ENCODE measurements at regions not wholly inside any gene's neighbourhood (a gene's known extent, or its start where the extent isn't known, plus 50 kb on each side); places are given as distances from the start of the nearest gene placed in this dataset.
"Not testable (repeated sequence)": the region's sequence is repeated elsewhere in the genome, so short reads cannot be mapped to it uniquely, and the experiment has no call there.

DNA sequence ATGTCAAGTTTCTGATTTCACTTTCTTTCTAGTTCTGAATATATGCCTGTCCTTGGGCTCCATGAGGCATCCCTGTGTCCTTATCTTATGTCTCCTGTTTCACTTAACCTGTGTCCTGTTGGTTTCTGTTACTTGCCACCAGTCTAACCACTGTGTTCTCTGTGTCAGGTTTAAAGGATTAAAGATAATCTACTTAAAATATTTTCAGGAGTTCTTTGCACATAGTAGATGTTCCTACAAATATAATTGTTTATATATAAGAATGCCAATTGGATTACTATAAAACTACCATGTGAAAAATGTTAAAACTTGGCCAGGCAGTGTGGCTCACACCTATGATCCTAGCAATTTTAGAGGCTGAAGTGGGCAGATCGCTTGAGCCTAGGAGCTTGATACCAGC, 406.4 kb downstream of the CCER1 start:
- no peak overlapping the region for H3K4me3 ChIP-seq (ENCODE audit: low read depth, low read length)
- DNase-seq (ENCODE audit: low read depth) = no peak
- TF ChIP-seq, protein P1, sequence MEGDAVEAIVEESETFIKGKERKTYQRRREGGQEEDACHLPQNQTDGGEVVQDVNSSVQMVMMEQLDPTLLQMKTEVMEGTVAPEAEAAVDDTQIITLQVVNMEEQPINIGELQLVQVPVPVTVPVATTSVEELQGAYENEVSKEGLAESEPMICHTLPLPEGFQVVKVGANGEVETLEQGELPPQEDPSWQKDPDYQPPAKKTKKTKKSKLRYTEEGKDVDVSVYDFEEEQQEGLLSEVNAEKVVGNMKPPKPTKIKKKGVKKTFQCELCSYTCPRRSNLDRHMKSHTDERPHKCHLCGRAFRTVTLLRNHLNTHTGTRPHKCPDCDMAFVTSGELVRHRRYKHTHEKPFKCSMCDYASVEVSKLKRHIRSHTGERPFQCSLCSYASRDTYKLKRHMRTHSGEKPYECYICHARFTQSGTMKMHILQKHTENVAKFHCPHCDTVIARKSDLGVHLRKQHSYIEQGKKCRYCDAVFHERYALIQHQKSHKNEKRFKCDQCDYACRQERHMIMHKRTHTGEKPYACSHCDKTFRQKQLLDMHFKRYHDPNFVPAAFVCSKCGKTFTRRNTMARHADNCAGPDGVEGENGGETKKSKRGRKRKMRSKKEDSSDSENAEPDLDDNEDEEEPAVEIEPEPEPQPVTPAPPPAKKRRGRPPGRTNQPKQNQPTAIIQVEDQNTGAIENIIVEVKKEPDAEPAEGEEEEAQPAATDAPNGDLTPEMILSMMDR (IDR thresholded peaks at IDR 0.05; ENCODE audit: control insufficient read depth, extremely low read depth, insufficient read depth) = no peak

DNA sequence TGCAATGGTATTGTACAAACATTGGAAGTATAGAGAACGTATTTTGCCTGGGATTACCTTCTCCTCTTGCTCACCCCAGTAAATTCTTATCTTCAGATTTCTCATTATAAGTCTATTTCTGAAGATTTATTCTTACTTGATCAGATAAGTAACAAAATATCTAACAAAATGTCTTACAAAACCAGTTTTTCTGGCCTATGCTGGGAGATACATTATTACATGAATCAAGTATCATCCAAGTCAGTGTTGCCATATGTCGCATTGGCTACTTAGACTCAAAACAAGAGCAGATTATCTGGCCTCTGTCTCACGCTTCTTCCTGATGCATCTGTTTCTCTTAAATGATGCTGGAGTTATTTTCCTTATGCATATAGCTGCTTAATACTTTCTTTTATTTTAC, 408.5 kb downstream of the CCER1 start:
- DNase-seq (ENCODE audit: low read depth) = no peak
- no peak overlapping the region for H3K4me3 ChIP-seq (ENCODE audit: low read depth, low read length)
- TF ChIP-seq, protein P1 (IDR thresholded peaks at IDR 0.05; ENCODE audit: control insufficient read depth, extremely low read depth, insufficient read depth) = no peak

DNA sequence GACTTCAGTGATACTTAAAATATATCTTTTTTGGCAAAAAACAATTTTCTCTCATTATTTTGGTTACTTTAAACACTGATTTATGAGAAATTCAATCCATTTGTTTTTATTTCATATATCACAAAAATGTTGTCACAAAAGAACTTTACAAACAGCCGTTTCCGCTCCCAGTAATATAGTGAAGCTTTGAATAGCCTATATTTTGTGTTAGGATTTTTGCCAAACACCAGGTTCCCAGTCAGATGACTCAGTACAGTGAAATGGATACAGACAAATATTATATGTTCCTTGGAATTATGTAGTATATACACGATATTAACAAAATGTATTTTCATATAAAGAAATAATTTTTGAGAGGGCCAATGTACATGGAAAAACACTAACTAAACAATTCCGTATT, 411.1 kb downstream of the CCER1 start:
- no peak overlapping the region for H3K4me3 ChIP-seq (ENCODE audit: low read depth, low read length)
- TF ChIP-seq, protein P1 (IDR thresholded peaks at IDR 0.05; ENCODE audit: control insufficient read depth, extremely low read depth, insufficient read depth) = no peak
- no peak for DNase-seq (ENCODE audit: low read depth)

DNA sequence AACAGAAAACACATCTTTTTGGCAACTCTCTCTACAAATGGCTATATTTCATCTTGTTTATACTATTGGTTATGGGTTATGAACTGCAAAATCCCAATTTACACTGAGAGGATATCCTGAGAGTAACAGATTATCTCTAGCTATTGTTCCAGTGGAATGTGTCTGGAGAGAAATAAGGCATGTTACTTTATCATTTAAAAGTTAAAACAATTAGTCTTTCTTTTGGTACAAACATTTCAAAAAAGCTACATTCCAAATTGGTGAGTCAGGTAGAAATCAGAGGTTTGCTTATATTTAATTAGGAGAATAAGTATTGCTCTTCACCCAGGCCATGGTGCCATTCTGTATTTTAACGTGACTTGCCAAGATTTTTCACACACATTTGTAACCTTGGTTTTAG, 411.6 kb downstream of the CCER1 start:
- TF ChIP-seq, protein P1 (IDR thresholded peaks at IDR 0.05; ENCODE audit: control insufficient read depth, extremely low read depth, insufficient read depth) = no peak
- DNase-seq (ENCODE audit: low read depth) = no peak
- no peak overlapping the region for H3K4me3 ChIP-seq (ENCODE audit: low read depth, low read length)

DNA sequence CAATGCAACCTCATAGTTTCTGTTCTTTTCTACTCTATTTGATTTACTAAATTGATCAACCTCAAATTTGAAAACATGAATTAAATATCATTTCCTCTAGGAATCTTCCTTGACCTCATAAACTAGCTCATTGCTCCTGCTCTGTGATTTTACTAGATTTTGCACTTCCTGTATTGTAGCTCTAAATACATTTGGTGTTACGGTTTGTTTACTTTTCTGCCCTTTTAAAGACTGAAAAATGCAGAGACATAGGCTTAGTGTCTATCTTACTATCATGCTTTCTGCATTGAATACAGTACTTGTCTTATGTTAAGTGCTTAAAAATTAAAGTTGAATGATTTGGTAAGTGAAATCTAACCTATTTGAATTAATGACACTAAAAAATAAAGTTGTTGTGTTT, 412.1 kb downstream of the CCER1 start:
- H3K4me3 ChIP-seq (ENCODE audit: low read depth, low read length); DNase-seq (ENCODE audit: low read depth): not testable (repeated sequence)

DNA sequence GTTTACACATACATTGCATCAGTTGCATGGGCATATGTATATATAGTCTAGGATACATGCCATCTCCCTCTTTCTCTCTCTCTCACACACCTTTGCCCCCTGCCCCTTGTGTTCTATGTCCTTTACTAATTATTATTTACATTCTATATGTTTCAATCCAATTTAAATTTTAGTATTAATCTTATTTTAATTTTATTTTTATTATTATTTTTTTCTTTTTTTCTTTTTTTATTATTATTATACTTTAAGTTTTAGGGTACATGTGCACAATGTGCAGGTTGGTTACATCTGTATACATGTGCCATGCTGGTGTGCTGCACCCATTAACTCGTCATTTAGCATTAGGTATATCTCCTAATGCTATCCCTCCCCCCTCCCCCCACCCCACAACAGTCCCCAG, 421.1 kb downstream of the CCER1 start:
- not testable (repeated sequence) for H3K4me3 ChIP-seq (ENCODE audit: low read depth, low read length); DNase-seq (ENCODE audit: low read depth)

DNA sequence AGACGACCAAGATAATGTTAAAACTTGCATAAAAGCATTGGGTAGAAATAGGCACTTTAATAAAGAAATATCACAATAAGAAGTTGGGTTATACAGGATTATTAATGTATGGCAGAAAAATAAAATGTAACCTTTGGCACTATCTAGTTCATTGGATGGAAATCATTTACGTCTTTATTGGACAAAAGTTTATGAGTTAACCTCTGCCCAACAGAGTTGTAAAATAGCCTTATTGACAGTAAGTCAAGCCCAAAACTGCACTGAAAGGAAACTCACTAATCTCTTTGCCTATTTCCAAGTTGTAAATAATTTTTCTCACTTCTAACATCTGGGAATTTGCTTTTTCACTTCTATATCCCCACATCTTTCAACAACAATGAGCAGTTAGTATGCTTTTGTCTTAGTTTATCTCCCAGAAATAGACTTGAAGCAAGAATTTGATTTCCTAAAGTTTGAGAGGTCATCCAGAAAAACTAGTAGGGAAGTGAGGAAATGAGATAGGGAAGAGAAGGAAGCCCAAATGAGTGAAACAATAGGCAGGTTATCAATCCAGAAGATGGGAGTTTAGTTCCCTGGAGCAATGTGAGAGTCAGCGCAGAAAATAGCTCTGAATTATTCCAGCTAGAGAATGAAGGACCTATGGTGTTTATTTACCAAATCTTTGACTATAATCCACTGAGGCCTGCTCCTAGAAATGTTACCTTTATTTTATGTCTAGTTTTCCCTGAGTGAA, 434.8 kb downstream of the CCER1 start:
- H3K4me3 ChIP-seq (ENCODE audit: low read depth, low read length) = no peak overlapping the region
- TF ChIP-seq, protein P1 (IDR thresholded peaks at IDR 0.05; ENCODE audit: control insufficient read depth, extremely low read depth, insufficient read depth) = no peak

DNA sequence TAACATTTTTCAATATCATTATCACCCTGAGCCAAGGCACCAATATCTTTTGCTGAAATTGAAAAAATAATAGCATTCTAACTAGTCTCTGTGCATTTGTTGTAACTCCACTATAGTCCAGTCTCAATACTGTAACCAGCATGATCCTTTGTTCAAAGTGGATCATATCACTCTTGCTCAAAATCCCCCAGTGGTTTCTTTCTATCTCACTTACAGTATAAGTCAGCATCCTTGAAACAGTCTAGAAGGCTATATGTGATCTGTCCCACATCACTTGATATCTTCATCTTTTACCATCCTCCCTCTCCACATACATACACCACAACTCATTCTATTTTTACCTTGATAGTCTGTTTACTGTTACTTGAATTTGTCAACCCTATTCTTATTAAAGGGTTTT, 435.7 kb downstream of the CCER1 start:
- no peak overlapping the region for H3K4me3 ChIP-seq (ENCODE audit: low read depth, low read length)
- no peak for DNase-seq (ENCODE audit: low read depth)
- TF ChIP-seq, protein P1 (IDR thresholded peaks at IDR 0.05; ENCODE audit: control insufficient read depth, extremely low read depth, insufficient read depth) = no peak

More for the DNA sequence above, 434.8 kb downstream of the CCER1 start:
- no peak for DNase-seq (ENCODE audit: low read depth)

Data from LNCaP clone FGC (cell line).